ENCODE measurements at regions not wholly inside any gene's neighbourhood (a gene's known extent, or its start where the extent isn't known, plus 50 kb on each side); places are given as distances from the start of the nearest gene placed in this dataset.

DNA sequence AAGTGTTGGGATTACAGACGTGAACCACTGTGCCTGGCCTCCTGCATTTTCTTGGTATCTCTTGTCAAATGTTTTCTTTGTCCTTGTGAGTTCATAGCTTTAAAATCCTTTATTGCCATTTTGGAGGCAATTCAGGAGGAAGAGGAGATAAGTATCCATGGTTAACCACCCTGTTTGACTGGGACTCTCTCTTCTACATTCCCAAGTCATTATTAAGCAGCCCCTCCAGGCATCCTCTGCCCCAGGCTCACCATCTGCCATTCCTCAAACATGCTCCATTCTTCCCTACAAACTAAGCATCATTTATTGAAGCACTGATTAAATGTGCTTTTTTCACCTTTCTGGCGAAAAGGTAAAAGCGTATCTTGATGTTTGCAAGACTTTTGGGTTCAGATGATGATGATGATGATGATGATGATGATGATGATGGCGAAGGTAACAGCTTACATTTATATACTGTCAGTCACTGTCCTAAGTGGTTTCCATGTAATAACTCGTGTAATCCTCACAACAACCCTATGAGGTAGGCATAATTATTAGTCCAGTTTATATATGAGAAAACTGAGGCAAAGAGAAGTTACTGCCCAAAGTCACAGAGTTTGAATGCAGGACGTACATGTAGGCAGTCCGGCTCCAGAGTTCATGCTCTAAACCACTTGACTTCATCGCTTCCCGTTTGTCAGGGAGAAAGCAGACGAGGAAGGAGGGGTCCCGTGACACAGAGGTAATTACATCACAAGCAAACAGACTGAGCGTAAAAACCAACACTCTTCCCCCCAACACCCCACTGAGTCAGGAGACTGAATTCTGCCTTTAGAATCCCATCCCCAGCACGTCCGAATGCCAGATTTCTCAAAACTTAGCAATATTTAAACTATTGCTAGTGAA lies 69.7 kb upstream of the ACKR3 start:
- H3K36me3 ChIP-seq (replicated peaks in 1 of 2) = no peaks in the 10 kb centered on the region
- H3K27ac ChIP-seq = no peak overlapping the region
- H3K4me3 ChIP-seq = no peak overlapping the region
- 77 to 84% (median 84%) methylated on average over 14 of the region's 14 CpGs for WGBS, 4 donors
- no peaks in the 10 kb centered on the region for H3K4me1 ChIP-seq (replicated peaks in 1 of 2)
- TF ChIP-seq POLR2A (IDR thresholded peaks at IDR 0.05) = no peak
- TF ChIP-seq, protein P1, sequence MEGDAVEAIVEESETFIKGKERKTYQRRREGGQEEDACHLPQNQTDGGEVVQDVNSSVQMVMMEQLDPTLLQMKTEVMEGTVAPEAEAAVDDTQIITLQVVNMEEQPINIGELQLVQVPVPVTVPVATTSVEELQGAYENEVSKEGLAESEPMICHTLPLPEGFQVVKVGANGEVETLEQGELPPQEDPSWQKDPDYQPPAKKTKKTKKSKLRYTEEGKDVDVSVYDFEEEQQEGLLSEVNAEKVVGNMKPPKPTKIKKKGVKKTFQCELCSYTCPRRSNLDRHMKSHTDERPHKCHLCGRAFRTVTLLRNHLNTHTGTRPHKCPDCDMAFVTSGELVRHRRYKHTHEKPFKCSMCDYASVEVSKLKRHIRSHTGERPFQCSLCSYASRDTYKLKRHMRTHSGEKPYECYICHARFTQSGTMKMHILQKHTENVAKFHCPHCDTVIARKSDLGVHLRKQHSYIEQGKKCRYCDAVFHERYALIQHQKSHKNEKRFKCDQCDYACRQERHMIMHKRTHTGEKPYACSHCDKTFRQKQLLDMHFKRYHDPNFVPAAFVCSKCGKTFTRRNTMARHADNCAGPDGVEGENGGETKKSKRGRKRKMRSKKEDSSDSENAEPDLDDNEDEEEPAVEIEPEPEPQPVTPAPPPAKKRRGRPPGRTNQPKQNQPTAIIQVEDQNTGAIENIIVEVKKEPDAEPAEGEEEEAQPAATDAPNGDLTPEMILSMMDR (IDR thresholded peaks at IDR 0.05) = no peak
- peak in 1 of 7 donors; percentile 35 for DNase-seq
- intact Hi-C loops (cut with DNase I) = no loop called here
- no peaks in the 10 kb centered on the region for H3K27me3 ChIP-seq
- no peaks in the 10 kb centered on the region for H3K9me3 ChIP-seq (replicated peaks in 1 of 3)

DNA sequence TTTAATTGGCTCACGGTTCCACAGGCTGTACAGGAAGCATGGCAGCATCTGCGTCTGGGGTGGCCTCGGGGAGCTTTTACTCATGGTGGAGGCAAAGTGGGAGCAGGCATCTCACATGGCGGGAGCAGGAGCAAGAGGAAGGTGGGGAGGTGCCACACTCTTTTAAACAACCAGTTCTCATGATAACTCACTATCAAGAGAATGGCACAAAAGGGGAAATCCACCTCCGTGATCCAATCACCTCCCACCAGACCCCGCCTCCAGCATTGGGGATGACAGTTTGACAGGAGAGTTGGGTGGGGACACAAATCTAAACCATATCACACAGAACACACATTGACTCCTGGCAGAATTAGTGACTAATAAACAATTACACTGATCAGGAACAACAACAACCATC lies 68.6 kb upstream of the ACKR3 start:
- intact Hi-C loops (cut with DNase I) = no loop called here
- no peak for DNase-seq
- H3K36me3 ChIP-seq (replicated peaks in 1 of 2) = no peaks in the 10 kb centered on the region
- H3K27me3 ChIP-seq = no peaks in the 10 kb centered on the region
- H3K27ac ChIP-seq = no peak overlapping the region
- H3K4me1 ChIP-seq (replicated peaks in 1 of 2) = no peaks in the 10 kb centered on the region
- no peaks in the 10 kb centered on the region for H3K9me3 ChIP-seq (replicated peaks in 1 of 3)
- TF ChIP-seq POLR2A (IDR thresholded peaks at IDR 0.05) = no peak
- TF ChIP-seq, protein P1 (IDR thresholded peaks at IDR 0.05) = no peak
- 91 to 95% (median 95%) methylated on average over 6 of the region's 6 CpGs for WGBS, 4 donors
- no peak overlapping the region for H3K4me3 ChIP-seq

- DNase-seq = no peak
- H3K27me3 ChIP-seq = no peaks in the 10 kb centered on the region
- no peaks in the 10 kb centered on the region for H3K4me1 ChIP-seq (replicated peaks in 1 of 2)
- H3K4me3 ChIP-seq = no peak overlapping the region
- H3K9me3 ChIP-seq (replicated peaks in 1 of 3) = no peaks in the 10 kb centered on the region
- H3K27ac ChIP-seq = no peak overlapping the region
- intact Hi-C loops (cut with DNase I) = no loop called here
- 86 to 92% (median 88%) methylated on average over 4 of the region's 4 CpGs for WGBS, 4 donors
- TF ChIP-seq, protein P1 (IDR thresholded peaks at IDR 0.05) = no peak
- TF ChIP-seq POLR2A (IDR thresholded peaks at IDR 0.05) = no peak
- no peaks in the 10 kb centered on the region for H3K36me3 ChIP-seq (replicated peaks in 1 of 2)
Measured at GRCh38 chr2:236501531-236501930, 68.1 kb upstream of the ACKR3 start.

DNA sequence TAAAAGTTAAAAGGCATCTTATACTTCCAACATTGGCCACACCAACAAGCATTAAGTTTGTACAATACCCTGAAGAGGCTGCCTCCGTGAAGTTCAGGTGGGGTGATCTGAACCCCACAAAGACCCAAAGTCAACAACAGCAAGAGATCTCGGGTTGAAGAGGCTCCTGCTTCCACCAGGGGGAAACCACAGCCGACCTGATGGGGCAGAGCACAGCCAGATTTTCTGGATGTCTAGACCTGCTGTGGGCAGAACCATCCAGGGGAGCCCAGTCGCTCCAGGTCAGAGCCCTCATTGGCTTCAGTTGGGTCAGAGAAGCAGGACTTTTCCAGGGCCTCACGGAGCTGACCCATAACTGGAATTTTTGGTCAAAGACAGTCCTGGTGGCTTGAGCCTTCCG lies 66.5 kb upstream of the ACKR3 start:
- H3K27ac ChIP-seq = no peak overlapping the region
- no peak for DNase-seq
- TF ChIP-seq, protein P1 (IDR thresholded peaks at IDR 0.05) = no peak
- TF ChIP-seq POLR2A (IDR thresholded peaks at IDR 0.05) = no peak
- H3K9me3 ChIP-seq (replicated peaks in 1 of 3) = no peaks in the 10 kb centered on the region
- WGBS, 4 donors = 60 to 81% (median 70%) methylated on average over 3 to 6 of the region's 6 CpGs
- no peak overlapping the region for H3K4me3 ChIP-seq
- peaks cover 13% of the 10 kb centered on the region for H3K27me3 ChIP-seq
- intact Hi-C loops (cut with DNase I) = no loop called here
- H3K4me1 ChIP-seq (replicated peaks in 1 of 2) = peaks cover 0 to 3% of the 10 kb centered on the region in 2 donors
- H3K36me3 ChIP-seq (replicated peaks in 1 of 2) = no peaks in the 10 kb centered on the region
